ENCODE measurements at regions not wholly inside any gene's neighbourhood (a gene's known extent, or its start where the extent isn't known, plus 50 kb on each side); places are given as distances from the start of the nearest gene placed in this dataset.

GRCh38 chr7:82675396-82675795 lies 231.8 kb upstream of the CACNA2D1 start:
- Histone ChIP-seq H3K4me1 (ENCODE audit: control insufficient read depth, insufficient read depth, low read length) (no peaks in the 10 kb centered on the region), H3K36me3 (ENCODE audit: control insufficient read depth in 2 of 2, insufficient read depth in 1 of 2, low read length in 2 of 2) (no peaks in the 10 kb centered on the region), H3K27ac (ENCODE audit: extremely low read depth, low read depth, low read length) (no peak overlapping the region), H3K4me3 (ENCODE audit: low read depth, low read length) (no peak overlapping the region), H3K9me3 (ENCODE audit: control insufficient read depth, insufficient read depth, low read depth, low read length) (no peaks in the 10 kb centered on the region)
- POLR2A ChIA-PET, result no interaction called here
- CTCF ChIA-PET, result no interaction called here
- TF ChIP-seq ZNF558 (tag by site-specific recombination; IDR thresholded peaks at IDR 0.05) (no peak), ZNF521 (tag by site-specific recombination; IDR thresholded peaks at IDR 0.05) (no peak), ZNF768 (tag by site-specific recombination; IDR thresholded peaks at IDR 0.05) (no peak), ZNF501 (tag by site-specific recombination; IDR thresholded peaks at IDR 0.05) (no peak), ZNF549 (tag by site-specific recombination; IDR thresholded peaks at IDR 0.05) (no peak), SALL2 (tag by site-specific recombination; IDR thresholded peaks at IDR 0.05; ENCODE audit: borderline replicate concordance) (no peak), ZNF324 (tag by site-specific recombination; IDR thresholded peaks at IDR 0.05) (no peak), ZSCAN18 (tag by site-specific recombination; IDR thresholded peaks at IDR 0.05) (no peak), ZNF664 (tag by site-specific recombination; IDR thresholded peaks at IDR 0.05) (no peak)
- TF ChIP-seq, protein P1, sequence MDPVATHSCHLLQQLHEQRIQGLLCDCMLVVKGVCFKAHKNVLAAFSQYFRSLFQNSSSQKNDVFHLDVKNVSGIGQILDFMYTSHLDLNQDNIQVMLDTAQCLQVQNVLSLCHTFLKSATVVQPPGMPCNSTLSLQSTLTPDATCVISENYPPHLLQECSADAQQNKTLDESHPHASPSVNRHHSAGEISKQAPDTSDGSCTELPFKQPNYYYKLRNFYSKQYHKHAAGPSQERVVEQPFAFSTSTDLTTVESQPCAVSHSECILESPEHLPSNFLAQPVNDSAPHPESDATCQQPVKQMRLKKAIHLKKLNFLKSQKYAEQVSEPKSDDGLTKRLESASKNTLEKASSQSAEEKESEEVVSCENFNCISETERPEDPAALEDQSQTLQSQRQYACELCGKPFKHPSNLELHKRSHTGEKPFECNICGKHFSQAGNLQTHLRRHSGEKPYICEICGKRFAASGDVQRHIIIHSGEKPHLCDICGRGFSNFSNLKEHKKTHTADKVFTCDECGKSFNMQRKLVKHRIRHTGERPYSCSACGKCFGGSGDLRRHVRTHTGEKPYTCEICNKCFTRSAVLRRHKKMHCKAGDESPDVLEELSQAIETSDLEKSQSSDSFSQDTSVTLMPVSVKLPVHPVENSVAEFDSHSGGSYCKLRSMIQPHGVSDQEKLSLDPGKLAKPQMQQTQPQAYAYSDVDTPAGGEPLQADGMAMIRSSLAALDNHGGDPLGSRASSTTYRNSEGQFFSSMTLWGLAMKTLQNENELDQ (tag by site-specific recombination; IDR thresholded peaks at IDR 0.05; ENCODE audit: low read depth), result no peak
- TF ChIP-seq, protein P2, sequence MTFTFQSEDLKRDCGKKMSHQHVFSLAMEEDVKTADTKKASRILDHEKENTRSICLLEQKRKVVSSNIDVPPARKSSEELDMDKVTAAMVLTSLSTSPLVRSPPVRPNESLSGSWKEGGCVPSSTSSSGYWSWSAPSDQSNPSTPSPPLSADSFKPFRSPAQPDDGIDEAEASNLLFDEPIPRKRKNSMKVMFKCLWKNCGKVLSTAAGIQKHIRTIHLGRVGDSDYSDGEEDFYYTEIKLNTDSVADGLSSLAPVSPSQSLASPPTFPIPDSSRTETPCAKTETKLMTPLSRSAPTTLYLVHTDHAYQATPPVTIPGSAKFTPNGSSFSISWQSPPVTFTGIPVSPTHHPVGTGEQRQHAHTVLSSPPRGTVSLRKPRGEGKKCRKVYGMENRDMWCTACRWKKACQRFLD (tag by site-specific recombination; IDR thresholded peaks at IDR 0.05), result no peak

GRCh38 chr7:82674268-82674667 lies 230.7 kb upstream of the CACNA2D1 start:
- POLR2A ChIA-PET, result no interaction called here
- no peaks in the 10 kb centered on the region for H3K36me3 ChIP-seq (ENCODE audit: control insufficient read depth in 2 of 2, insufficient read depth in 1 of 2, low read length in 2 of 2)
- CTCF ChIA-PET, result interaction anchor here (0.7 kb wide), 1 partner anchor 631 kb away, joined by 3 read pairs; no protein-coding TSS in a partner anchor
- TF ChIP-seq ZNF654 (tag by site-specific recombination; IDR thresholded peaks at IDR 0.05; ENCODE audit: low read depth), result no peak
- TF ChIP-seq ZNF2 (tag by site-specific recombination; IDR thresholded peaks at IDR 0.05), result no peak
- TF ChIP-seq, protein P3, sequence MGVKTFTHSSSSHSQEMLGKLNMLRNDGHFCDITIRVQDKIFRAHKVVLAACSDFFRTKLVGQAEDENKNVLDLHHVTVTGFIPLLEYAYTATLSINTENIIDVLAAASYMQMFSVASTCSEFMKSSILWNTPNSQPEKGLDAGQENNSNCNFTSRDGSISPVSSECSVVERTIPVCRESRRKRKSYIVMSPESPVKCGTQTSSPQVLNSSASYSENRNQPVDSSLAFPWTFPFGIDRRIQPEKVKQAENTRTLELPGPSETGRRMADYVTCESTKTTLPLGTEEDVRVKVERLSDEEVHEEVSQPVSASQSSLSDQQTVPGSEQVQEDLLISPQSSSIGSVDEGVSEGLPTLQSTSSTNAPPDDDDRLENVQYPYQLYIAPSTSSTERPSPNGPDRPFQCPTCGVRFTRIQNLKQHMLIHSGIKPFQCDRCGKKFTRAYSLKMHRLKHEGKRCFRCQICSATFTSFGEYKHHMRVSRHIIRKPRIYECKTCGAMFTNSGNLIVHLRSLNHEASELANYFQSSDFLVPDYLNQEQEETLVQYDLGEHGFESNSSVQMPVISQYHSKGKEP (tag by site-specific recombination; IDR thresholded peaks at IDR 0.05), result no peak
- TF ChIP-seq ZNF266 (tag by site-specific recombination; IDR thresholded peaks at IDR 0.05; ENCODE audit: low read depth), result no peak
- no peak for TF ChIP-seq ZBTB1 (tag by site-specific recombination; IDR thresholded peaks at IDR 0.05)
- no peak for TF ChIP-seq MZF1 (tag by site-specific recombination; IDR thresholded peaks at IDR 0.05; ENCODE audit: borderline replicate concordance)
- no peak for TF ChIP-seq ZNF211 (tag by site-specific recombination; IDR thresholded peaks at IDR 0.05; ENCODE audit: low read depth)
- TF ChIP-seq KLF10 (tag by site-specific recombination; IDR thresholded peaks at IDR 0.05), result no peak
- H3K4me1 ChIP-seq (ENCODE audit: control insufficient read depth, insufficient read depth, low read length), result no peaks in the 10 kb centered on the region
- no peak overlapping the region for H3K4me3 ChIP-seq (ENCODE audit: low read depth, low read length)
- H3K9me3 ChIP-seq (ENCODE audit: control insufficient read depth, insufficient read depth, low read depth, low read length), result no peaks in the 10 kb centered on the region
- H3K27ac ChIP-seq (ENCODE audit: extremely low read depth, low read depth, low read length), result no peak overlapping the region

Measured in HEK293 (cell line).